ENCODE measurements at regions not wholly inside any gene's neighbourhood (a gene's known extent, or its start where the extent isn't known, plus 50 kb on each side); places are given as distances from the start of the nearest gene placed in this dataset.

GRCh38 chr2:204110338-204110741 lies 173.8 kb downstream of the ICOS start:
- DNase-seq (ENCODE audit: low read depth) (no peak), FAIRE-seq (no peak)
- peaks cover 2% of the 10 kb centered on the region for H3K27me3 ChIP-seq (ENCODE audit: control insufficient read depth, insufficient read depth, low read length)
- TF ChIP-seq, protein P1, sequence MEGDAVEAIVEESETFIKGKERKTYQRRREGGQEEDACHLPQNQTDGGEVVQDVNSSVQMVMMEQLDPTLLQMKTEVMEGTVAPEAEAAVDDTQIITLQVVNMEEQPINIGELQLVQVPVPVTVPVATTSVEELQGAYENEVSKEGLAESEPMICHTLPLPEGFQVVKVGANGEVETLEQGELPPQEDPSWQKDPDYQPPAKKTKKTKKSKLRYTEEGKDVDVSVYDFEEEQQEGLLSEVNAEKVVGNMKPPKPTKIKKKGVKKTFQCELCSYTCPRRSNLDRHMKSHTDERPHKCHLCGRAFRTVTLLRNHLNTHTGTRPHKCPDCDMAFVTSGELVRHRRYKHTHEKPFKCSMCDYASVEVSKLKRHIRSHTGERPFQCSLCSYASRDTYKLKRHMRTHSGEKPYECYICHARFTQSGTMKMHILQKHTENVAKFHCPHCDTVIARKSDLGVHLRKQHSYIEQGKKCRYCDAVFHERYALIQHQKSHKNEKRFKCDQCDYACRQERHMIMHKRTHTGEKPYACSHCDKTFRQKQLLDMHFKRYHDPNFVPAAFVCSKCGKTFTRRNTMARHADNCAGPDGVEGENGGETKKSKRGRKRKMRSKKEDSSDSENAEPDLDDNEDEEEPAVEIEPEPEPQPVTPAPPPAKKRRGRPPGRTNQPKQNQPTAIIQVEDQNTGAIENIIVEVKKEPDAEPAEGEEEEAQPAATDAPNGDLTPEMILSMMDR (IDR thresholded peaks at IDR 0.05; ENCODE audit: insufficient read depth, low read length, severe bottlenecking), result no peak
- no peak overlapping the region for H3K4me3 ChIP-seq (ENCODE audit: low read depth, low read length)
- no peaks in the 10 kb centered on the region for H3K36me3 ChIP-seq (ENCODE audit: control insufficient read depth, insufficient read depth, low read length)

DNA sequence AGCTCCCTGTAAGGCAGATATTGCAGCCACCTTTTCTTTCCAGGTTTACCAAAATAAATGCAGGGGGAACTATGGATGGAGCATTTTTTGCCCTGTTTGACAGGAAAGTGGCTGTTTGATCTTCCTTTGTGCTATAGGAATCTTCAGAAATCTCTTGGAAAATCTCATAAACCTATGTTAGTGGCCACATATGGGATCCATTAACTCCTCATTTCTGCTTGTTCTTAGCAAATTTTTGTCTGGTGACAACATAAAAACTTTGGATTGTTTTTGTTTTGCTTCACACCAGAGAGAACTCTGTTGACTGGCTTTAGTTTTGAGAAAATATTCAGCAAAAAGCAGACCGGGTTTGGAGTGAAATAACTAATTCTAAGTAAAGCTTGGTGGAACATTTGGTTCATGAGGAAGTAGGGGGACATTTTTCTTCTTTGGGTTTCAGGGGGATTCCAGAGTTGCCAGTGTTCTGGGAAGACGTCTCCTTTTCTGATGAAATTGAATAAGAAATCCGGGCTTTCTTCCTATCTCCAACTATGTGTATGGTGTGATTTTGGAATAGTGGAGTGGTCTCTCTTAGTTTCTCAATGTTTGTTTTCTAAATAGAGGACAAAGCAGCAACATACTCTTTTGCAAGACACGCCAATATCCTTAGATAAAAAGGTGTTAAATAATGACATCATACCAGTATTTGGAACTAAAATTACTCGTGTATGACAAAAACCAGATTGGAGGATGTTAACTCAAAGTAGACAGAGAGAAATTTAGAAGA lies 174.4 kb downstream of the ICOS start:
- peaks cover 2% of the 10 kb centered on the region for H3K27me3 ChIP-seq (ENCODE audit: control insufficient read depth, insufficient read depth, low read length)
- H3K4me3 ChIP-seq (ENCODE audit: low read depth, low read length), result no peak overlapping the region
- no peaks in the 10 kb centered on the region for H3K36me3 ChIP-seq (ENCODE audit: control insufficient read depth, insufficient read depth, low read length)
- DNase-seq (ENCODE audit: low read depth) (no peak), FAIRE-seq (no peak)
- TF ChIP-seq, protein P1 (IDR thresholded peaks at IDR 0.05; ENCODE audit: insufficient read depth, low read length, severe bottlenecking), result no peak

- Histone ChIP-seq H3K27me3 (ENCODE audit: control insufficient read depth, insufficient read depth, low read length) (peaks cover 2% of the 10 kb centered on the region), H3K4me3 (ENCODE audit: low read depth, low read length) (no peak overlapping the region), H3K36me3 (ENCODE audit: control insufficient read depth, insufficient read depth, low read length) (no peaks in the 10 kb centered on the region)
- no peak for FAIRE-seq
- TF ChIP-seq, protein P1 (IDR thresholded peaks at IDR 0.05; ENCODE audit: insufficient read depth, low read length, severe bottlenecking), result no peak
- no peak for DNase-seq (ENCODE audit: low read depth)
Measured at GRCh38 chr2:204112084-204112770, 175.7 kb downstream of the ICOS start.

DNA sequence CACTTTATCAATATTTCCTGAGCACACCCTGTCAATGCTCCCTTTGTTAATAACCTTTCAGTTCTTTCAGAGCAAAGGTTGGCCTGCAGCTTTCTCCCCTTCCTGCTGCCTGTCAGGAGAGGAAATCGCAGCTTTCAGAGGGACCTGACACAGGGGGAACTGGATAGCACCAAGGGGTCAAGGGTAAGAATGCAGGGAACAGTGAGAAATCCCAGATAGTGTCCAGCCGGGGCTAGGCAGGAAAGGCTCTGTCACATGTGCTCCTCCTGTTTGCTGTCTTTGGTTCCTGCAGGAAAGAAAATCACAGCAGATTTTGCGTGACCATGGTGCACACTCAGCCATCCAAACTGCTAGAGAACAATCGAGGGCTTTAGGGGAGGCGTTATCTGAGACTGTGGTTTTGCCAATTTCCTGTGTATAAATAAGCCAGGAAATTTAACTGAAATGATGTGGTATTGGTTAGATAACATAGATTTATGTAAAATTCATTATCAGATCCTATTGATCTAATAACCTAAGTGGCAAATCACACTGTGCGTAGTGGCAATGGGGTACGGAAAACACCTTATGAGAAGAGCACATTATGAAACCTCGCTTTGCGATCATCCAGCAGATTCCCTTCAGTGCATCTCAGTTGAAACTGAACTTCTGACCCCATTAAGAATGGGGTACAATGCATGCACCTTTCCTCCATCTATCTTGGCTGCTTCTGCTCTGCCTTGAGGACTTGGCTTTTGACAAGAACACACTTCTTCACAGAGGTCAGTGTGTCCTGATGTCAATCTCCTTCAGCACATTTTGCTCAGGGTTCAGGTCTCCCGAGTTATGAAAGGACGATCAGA lies 178.0 kb downstream of the ICOS start:
- FAIRE-seq, result no peak
- TF ChIP-seq, protein P1 (IDR thresholded peaks at IDR 0.05; ENCODE audit: insufficient read depth, low read length, severe bottlenecking), result no peak
- DNase-seq (ENCODE audit: low read depth), result no peak
- no peak overlapping the region for H3K4me3 ChIP-seq (ENCODE audit: low read depth, low read length)
- no peaks in the 10 kb centered on the region for H3K36me3 ChIP-seq (ENCODE audit: control insufficient read depth, insufficient read depth, low read length)
- peaks cover 1% of the 10 kb centered on the region for H3K27me3 ChIP-seq (ENCODE audit: control insufficient read depth, insufficient read depth, low read length)

DNA sequence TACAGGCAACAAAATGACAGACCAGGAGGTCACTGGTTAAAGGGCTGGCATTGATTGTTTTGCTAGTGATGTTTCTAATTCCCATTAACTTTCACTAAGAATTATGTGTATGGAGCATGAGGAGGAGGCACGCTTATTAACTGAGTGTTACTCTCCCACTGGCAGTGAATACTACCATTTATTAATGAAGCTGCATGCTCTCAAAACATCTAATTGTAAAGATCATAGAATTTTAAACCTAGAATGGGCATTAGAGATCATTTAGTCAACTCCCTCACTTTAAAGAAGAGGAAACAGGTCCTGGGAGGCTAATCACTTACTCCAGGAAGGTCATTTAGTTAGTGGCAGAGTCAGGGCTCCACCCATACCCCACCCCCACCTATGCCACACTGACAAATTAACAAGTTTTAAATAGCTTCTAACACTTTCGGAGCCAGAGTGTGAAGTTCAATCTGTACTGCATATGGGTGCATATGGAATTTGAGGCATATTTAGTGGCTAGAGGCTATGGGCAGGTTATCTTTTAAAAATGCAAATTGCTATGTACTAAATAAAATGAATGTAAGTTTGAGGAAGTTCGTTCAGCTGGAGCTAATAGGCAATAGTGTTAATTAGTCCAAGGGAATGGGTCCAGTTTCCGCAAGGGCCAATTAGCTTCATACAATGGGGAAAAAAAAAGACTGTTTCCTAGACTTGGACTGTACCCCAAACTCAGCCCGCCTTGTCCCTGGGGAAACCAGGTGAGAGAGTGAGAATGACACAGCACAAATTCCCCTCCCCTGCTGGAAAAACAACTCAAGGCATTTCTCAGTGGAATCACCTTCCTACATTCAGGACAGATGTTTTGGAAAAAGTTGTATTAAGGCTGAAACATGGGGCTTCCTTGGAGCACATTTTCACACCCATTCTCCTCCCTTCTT lies 178.8 kb downstream of the ICOS start:
- DNase-seq (ENCODE audit: low read depth) (no peak), FAIRE-seq (no peak)
- H3K4me3 ChIP-seq (ENCODE audit: low read depth, low read length), result no peak overlapping the region
- TF ChIP-seq, protein P1 (IDR thresholded peaks at IDR 0.05; ENCODE audit: insufficient read depth, low read length, severe bottlenecking), result no peak
- no peaks in the 10 kb centered on the region for H3K27me3 ChIP-seq (ENCODE audit: control insufficient read depth, insufficient read depth, low read length)
- no peaks in the 10 kb centered on the region for H3K36me3 ChIP-seq (ENCODE audit: control insufficient read depth, insufficient read depth, low read length)
